GM13976 (cell line): ENCODE measurements at regions not wholly inside any gene's neighbourhood (a gene's known extent, or its start where the extent isn't known, plus 50 kb on each side); places are given as distances from the start of the nearest gene placed in this dataset.

Experiments
- DNase-seq: peaks from one replicate; pipeline ENCODE4 v3.0.0; 2012; ENCODE audit warnings: low spot score
- CTCF ChIP-seq: IDR thresholded peaks from 2 replicates; pipeline ENCODE4 v1.5.1; 2012; ENCODE audit warnings: borderline replicate concordance, mild to moderate bottlenecking; ENCODE audit not compliant: insufficient read depth; ENCODE audit errors: extremely low read depth, missing control alignments, control extremely low read depth
- in situ Hi-C: fragments of 300-500 bp; cut with MboI; formaldehyde crosslinking; loops from one replicate; pipeline ENCODE4 v1.12.0; 2022; ENCODE audit warnings: low sequenced_read_pairs, mixed read lengths, inconsistent platforms; ENCODE audit not compliant: unreplicated experiment

GRCh38 chr13:66036024-66036614 lies 1194.0 kb downstream of the PCDH9 start:
- DNase-seq = no peak
- TF ChIP-seq CTCF = no peak
- in situ Hi-C loops = no loop called here

DNA sequence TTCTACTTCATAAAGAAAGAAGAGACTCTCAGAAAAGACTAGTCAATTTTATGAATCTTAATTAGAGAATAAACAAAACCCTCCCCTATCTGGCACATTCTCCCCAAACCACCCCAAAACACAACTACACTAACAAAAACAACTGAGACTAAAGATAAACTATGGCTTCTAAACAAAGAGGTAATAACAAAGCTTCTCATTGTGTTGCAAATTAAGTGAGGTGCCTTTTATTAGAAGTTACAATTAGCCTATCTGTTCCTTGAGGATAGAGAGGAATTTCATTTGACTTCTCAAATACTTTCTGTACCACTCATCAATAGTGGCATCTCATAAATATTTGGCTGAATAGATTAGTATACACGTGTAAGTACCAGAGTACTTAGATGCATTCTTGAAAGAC lies 1196.2 kb downstream of the PCDH9 start:
- in situ Hi-C loops = no loop called here

GRCh38 chr13:66021846-66022245 lies 1208.3 kb downstream of the PCDH9 start:
- DNase-seq = no peak
- in situ Hi-C loops = no loop called here
- TF ChIP-seq CTCF = no peak

More for the DNA sequence above, 1196.2 kb downstream of the PCDH9 start:
- no peak for TF ChIP-seq CTCF
- DNase-seq = no peak

- in situ Hi-C loops = no loop called here
- no peak for DNase-seq
- TF ChIP-seq CTCF = no peak
Measured at GRCh38 chr13:66014771-66015170, 1215.4 kb downstream of the PCDH9 start.

DNA sequence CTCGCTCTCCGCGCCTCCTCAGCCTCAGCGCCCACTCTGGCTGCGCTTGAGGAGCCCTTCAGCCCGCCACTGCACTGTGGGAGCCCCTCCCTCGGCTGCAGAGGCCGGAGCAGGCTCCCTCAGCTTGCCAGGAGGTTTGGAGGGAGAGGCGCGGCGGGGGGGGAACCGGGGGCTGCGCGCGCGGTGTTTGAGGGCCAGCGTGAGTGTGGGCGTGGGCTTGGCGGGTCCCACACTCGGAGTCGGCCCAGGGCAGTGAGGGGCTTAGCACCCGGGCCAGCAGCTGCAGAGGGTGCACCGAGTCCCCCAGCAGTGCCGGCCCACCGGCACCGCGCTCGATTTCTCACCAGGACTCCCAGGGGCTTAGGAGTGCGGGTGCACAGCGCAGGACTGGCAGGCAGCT lies 1220.9 kb downstream of the PCDH9 start:
- DNase-seq = no peak
- in situ Hi-C loops = no loop called here
- no peak for TF ChIP-seq CTCF

- in situ Hi-C loops = no loop called here
- DNase-seq = no peak
- no peak for TF ChIP-seq CTCF
Measured at GRCh38 chr13:66003558-66003957, 1226.6 kb downstream of the PCDH9 start.

DNA sequence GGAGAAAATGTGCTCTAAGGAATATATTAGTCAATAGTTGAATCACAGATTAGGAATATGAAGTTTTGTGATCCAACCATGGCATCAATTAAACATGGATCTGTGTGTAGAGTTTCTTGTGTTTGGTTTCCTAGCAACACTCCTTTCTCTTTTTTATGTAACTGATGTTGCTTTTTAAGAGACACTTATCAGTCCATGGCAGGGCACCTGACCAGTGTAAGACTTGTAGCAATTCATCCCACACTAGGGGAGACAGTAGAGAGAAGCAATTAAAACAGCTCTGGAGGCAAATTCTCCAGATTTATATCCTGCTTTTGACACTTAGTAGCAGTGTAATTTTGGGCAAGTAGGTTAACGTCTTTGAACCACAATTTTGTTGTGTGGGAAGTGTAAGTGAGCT lies 1229.0 kb downstream of the PCDH9 start:
- in situ Hi-C loops = no loop called here
- DNase-seq = no peak
- no peak for TF ChIP-seq CTCF
